ENCODE measurements at regions not wholly inside any gene's neighbourhood (a gene's known extent, or its start where the extent isn't known, plus 50 kb on each side); places are given as distances from the start of the nearest gene placed in this dataset.

GRCh38 chr21:27333096-27333495, 366.2 kb upstream of the ADAMTS5 start:
- no peak for TF ChIP-seq POLR2A (IDR thresholded peaks at IDR 0.05)
- TF ChIP-seq CTCF (IDR thresholded peaks at IDR 0.05), result no peak

Measured in uterus (tissue), 2 donors.